ENCODE measurements at regions not wholly inside any gene's neighbourhood (a gene's known extent, or its start where the extent isn't known, plus 50 kb on each side); places are given as distances from the start of the nearest gene placed in this dataset.

GRCh38 chrX:128759745-128760144 lies 707.5 kb upstream of the ACTRT1 start:
- Histone ChIP-seq H3K27me3 (replicated peaks; ENCODE audit: insufficient read depth) (no peaks in the 10 kb centered on the region), H3K4me3 (no peak overlapping the region), H3K36me3 (no peaks in the 10 kb centered on the region), H3K9me3 (no peaks in the 10 kb centered on the region), H3K4me1 (replicated peaks) (no peaks in the 10 kb centered on the region), H3K27ac (no peak overlapping the region)
- intact Hi-C loops (cut with DNase I), result no loop called here
- no peak for DNase-seq (ENCODE audit: low spot score)
- WGBS, result 84% methylated on average over 3 of the region's 3 CpGs
- TF ChIP-seq POLR2AphosphoS5 (IDR thresholded peaks at IDR 0.05) (no peak), CTCF (IDR thresholded peaks at IDR 0.05) (no peak), POLR2A (IDR thresholded peaks at IDR 0.05) (no peak)

- DNase-seq (ENCODE audit: low spot score), result no peak
- Histone ChIP-seq H3K9me3 (no peaks in the 10 kb centered on the region), H3K27ac (no peak overlapping the region), H3K36me3 (no peaks in the 10 kb centered on the region), H3K27me3 (replicated peaks; ENCODE audit: insufficient read depth) (no peaks in the 10 kb centered on the region), H3K4me3 (no peak overlapping the region), H3K4me1 (replicated peaks) (no peaks in the 10 kb centered on the region)
- no peak for TF ChIP-seq POLR2A (IDR thresholded peaks at IDR 0.05)
- TF ChIP-seq CTCF (IDR thresholded peaks at IDR 0.05), result no peak
- no peak for TF ChIP-seq POLR2AphosphoS5 (IDR thresholded peaks at IDR 0.05)
- intact Hi-C loops (cut with DNase I), result no loop called here
- 100% methylated on average over 1 of the region's 1 CpG for WGBS
These were observed 707.0 kb upstream of the ACTRT1 start for GRCh38 chrX:128759177-128759576.

GRCh38 chrX:128754130-128754529 lies 701.9 kb upstream of the ACTRT1 start:
- TF ChIP-seq CTCF (IDR thresholded peaks at IDR 0.05) (no peak), POLR2A (IDR thresholded peaks at IDR 0.05) (no peak), POLR2AphosphoS5 (IDR thresholded peaks at IDR 0.05) (no peak)
- no peaks in the 10 kb centered on the region for H3K9me3 ChIP-seq
- H3K4me3 ChIP-seq, result no peak overlapping the region
- H3K4me1 ChIP-seq (replicated peaks), result no peaks in the 10 kb centered on the region
- H3K36me3 ChIP-seq, result no peaks in the 10 kb centered on the region
- H3K27ac ChIP-seq, result no peak overlapping the region
- H3K27me3 ChIP-seq (replicated peaks; ENCODE audit: insufficient read depth), result no peaks in the 10 kb centered on the region
- intact Hi-C loops (cut with DNase I), result no loop called here
- no peak for DNase-seq (ENCODE audit: low spot score)

GRCh38 chrX:128739539-128739938 lies 687.3 kb upstream of the ACTRT1 start:
- H3K9me3 ChIP-seq, result no peaks in the 10 kb centered on the region
- no peaks in the 10 kb centered on the region for H3K4me1 ChIP-seq (replicated peaks)
- no peaks in the 10 kb centered on the region for H3K36me3 ChIP-seq
- TF ChIP-seq POLR2AphosphoS5 (IDR thresholded peaks at IDR 0.05) (peak; percentile 46), POLR2A (IDR thresholded peaks at IDR 0.05) (no peak), CTCF (IDR thresholded peaks at IDR 0.05) (no peak)
- WGBS, result 11% methylated on average over 1 of the region's 1 CpG
- no peak overlapping the region for H3K4me3 ChIP-seq
- intact Hi-C loops (cut with DNase I), result no loop called here
- H3K27ac ChIP-seq, result no peak overlapping the region
- H3K27me3 ChIP-seq (replicated peaks; ENCODE audit: insufficient read depth), result no peaks in the 10 kb centered on the region
- peak; percentile 5 for DNase-seq (ENCODE audit: low spot score)

- H3K4me1 ChIP-seq (replicated peaks), result no peaks in the 10 kb centered on the region
- H3K4me3 ChIP-seq, result no peak overlapping the region
- H3K36me3 ChIP-seq, result no peaks in the 10 kb centered on the region
- DNase-seq (ENCODE audit: low spot score), result no peak
- H3K27me3 ChIP-seq (replicated peaks; ENCODE audit: insufficient read depth), result no peaks in the 10 kb centered on the region
- intact Hi-C loops (cut with DNase I), result no loop called here
- no peaks in the 10 kb centered on the region for H3K9me3 ChIP-seq
- WGBS, result 50% methylated on average over 1 of the region's 1 CpG
- TF ChIP-seq CTCF (IDR thresholded peaks at IDR 0.05) (no peak), POLR2AphosphoS5 (IDR thresholded peaks at IDR 0.05) (no peak), POLR2A (IDR thresholded peaks at IDR 0.05) (no peak)
- no peak overlapping the region for H3K27ac ChIP-seq
These were observed 676.7 kb upstream of the ACTRT1 start for GRCh38 chrX:128728943-128729342.

Data from prostate gland (tissue), 2 donors.